ENCODE measurements at regions not wholly inside any gene's neighbourhood (a gene's known extent, or its start where the extent isn't known, plus 50 kb on each side); places are given as distances from the start of the nearest gene placed in this dataset.

GRCh38 chr3:171541647-171542046 lies 81.4 kb upstream of the TNIK start:
- TF ChIP-seq CEBPB (IDR thresholded peaks at IDR 0.05) (no peak), JUNB (IDR thresholded peaks at IDR 0.05) (no peak), FOXS1 (CRISPR knock-in tag; IDR thresholded peaks at IDR 0.05) (no peak), PHF8 (IDR thresholded peaks at IDR 0.05; ENCODE audit: borderline replicate concordance, low read depth) (no peak), CTCF (IDR thresholded peaks at IDR 0.05) (no peak), RCOR1 (IDR thresholded peaks at IDR 0.05; ENCODE audit: low read depth, low read length) (no peak), EP300 (IDR thresholded peaks at IDR 0.05) (no peak), POLR2AphosphoS2 (conservative IDR thresholded peaks at IDR 0.05; ENCODE audit: low read length) (no peak), USF2 (IDR thresholded peaks at IDR 0.05) (no peak), ELK1 (IDR thresholded peaks at IDR 0.05; ENCODE audit: low read depth, low read length) (no peak)

Data from A549 (cell line).